ENCODE measurements at regions not wholly inside any gene's neighbourhood (a gene's known extent, or its start where the extent isn't known, plus 50 kb on each side); places are given as distances from the start of the nearest gene placed in this dataset.

DNA sequence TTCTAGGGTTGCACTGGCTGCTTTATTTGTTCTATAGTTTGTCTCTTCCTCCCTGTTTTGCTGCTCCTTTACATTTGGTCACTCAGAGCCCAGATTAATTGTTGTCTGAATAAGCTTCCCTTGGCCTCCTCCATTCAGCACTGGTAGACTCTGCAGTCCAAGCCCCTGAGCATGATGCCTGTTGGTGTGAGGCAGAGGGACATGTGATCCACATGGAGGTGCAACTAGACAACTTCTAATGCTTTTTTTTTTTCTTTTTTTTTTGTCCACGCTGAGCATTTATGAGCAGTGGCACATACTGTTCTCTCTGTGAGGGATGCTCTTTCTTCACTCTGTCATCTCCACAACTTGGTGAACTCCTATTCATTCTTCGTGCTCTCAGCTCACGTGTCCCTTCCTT, 167.3 kb upstream of the TBC1D5 start:
- H3K4me1 Mint-ChIP-seq, result peaks cover 42% of the 10 kb centered on the region

DNA sequence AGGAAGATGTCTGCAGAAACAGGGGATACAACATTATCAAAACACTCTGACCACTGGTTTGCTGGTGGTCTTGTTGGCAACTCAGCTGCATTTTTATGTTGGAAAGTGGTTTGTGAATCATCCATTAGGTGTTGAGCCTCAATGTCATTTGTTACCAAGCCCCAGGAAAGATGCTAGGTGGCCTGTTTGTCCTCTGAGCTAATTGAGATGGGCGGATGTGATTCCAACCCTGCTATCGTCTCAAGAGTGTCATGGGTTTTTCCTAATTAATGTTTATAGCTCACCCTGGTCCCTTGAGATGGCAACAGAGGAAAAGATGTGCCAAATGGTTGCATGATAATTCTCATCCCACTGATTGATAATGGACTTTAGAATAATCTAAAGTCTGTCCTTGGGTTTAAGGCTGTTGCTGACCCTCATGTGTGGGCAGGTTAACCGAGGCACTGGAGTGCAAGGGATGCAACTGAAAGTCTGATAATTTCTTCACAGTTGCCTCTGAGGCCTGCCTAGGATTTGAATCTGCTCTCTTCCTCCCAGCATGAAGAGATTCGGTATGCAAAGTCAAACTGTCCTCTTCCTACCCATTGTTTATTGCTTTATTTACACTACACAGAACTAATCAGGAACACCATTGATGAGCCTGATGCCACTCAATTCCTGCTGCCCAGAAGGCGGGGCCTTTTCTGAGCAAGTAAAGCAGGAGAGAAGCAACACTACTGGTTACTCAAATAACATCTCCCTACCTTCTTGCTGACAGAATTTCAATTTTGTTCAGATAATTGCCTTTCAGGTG, 166.2 kb upstream of the TBC1D5 start:
- no peaks in the 10 kb centered on the region for H3K9me3 Mint-ChIP-seq
- H3K9ac ChIP-seq (ENCODE audit: extremely low read depth, low read length, poor library complexity, severe bottlenecking), result no peak overlapping the region
- H3K27ac Mint-ChIP-seq, result no peak overlapping the region
- H3K27me3 ChIP-seq (ENCODE audit: control insufficient read depth, insufficient read depth, low read length, poor library complexity, severe bottlenecking), result no peaks in the 10 kb centered on the region
- no peaks in the 10 kb centered on the region for H3K27me3 Mint-ChIP-seq (ENCODE audit: insufficient read depth)
- no peak overlapping the region for H3K27ac ChIP-seq (ENCODE audit: low read depth, low read length)
- WGBS, 2 experiments (ENCODE audit: insufficient coverage in 1 of 2, insufficient read length in 1 of 2), result 83 to 84% methylated on average over 5 of the region's 5 CpGs
- peaks cover 5% of the 10 kb centered on the region for H3K36me3 Mint-ChIP-seq (ENCODE audit: low read depth)
- H3K36me3 ChIP-seq (ENCODE audit: control insufficient read depth, insufficient read depth, low read length), result no peaks in the 10 kb centered on the region
- TF ChIP-seq, protein P1, sequence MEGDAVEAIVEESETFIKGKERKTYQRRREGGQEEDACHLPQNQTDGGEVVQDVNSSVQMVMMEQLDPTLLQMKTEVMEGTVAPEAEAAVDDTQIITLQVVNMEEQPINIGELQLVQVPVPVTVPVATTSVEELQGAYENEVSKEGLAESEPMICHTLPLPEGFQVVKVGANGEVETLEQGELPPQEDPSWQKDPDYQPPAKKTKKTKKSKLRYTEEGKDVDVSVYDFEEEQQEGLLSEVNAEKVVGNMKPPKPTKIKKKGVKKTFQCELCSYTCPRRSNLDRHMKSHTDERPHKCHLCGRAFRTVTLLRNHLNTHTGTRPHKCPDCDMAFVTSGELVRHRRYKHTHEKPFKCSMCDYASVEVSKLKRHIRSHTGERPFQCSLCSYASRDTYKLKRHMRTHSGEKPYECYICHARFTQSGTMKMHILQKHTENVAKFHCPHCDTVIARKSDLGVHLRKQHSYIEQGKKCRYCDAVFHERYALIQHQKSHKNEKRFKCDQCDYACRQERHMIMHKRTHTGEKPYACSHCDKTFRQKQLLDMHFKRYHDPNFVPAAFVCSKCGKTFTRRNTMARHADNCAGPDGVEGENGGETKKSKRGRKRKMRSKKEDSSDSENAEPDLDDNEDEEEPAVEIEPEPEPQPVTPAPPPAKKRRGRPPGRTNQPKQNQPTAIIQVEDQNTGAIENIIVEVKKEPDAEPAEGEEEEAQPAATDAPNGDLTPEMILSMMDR (conservative IDR thresholded peaks at IDR 0.05), result no peak
- peaks cover 45% of the 10 kb centered on the region for H3K4me1 Mint-ChIP-seq
- H3K4me1 ChIP-seq (ENCODE audit: control insufficient read depth, insufficient read depth, low read length), result peaks cover 4% of the 10 kb centered on the region
- H3K4me3 Mint-ChIP-seq, result no peak overlapping the region
- no peak overlapping the region for H3K4me3 ChIP-seq (ENCODE audit: low read length)
- H3K9me3 ChIP-seq (ENCODE audit: control insufficient read depth, low read length), result no peaks in the 10 kb centered on the region
- no peak for DNase-seq

More for the DNA sequence above, 167.3 kb upstream of the TBC1D5 start:
- Histone ChIP-seq H3K9me3 (ENCODE audit: control insufficient read depth, low read length) (no peaks in the 10 kb centered on the region), H3K9ac (ENCODE audit: extremely low read depth, low read length, poor library complexity, severe bottlenecking) (no peak overlapping the region), H3K27me3 (ENCODE audit: control insufficient read depth, insufficient read depth, low read length, poor library complexity, severe bottlenecking) (no peaks in the 10 kb centered on the region), H3K4me3 (ENCODE audit: low read length) (no peak overlapping the region), H3K4me1 (ENCODE audit: control insufficient read depth, insufficient read depth, low read length) (peaks cover 4% of the 10 kb centered on the region), H3K36me3 (ENCODE audit: control insufficient read depth, insufficient read depth, low read length) (no peaks in the 10 kb centered on the region), H3K27ac (ENCODE audit: low read depth, low read length) (no peak overlapping the region)
- 93 to 96% methylated on average over 3 of the region's 3 CpGs for WGBS, 2 experiments (ENCODE audit: insufficient coverage in 1 of 2, insufficient read length in 1 of 2)
- H3K27ac Mint-ChIP-seq, result no peak overlapping the region
- TF ChIP-seq, protein P1 (conservative IDR thresholded peaks at IDR 0.05), result no peak
- no peaks in the 10 kb centered on the region for H3K9me3 Mint-ChIP-seq
- peaks cover 5% of the 10 kb centered on the region for H3K36me3 Mint-ChIP-seq (ENCODE audit: low read depth)
- no peak overlapping the region for H3K4me3 Mint-ChIP-seq
- no peaks in the 10 kb centered on the region for H3K27me3 Mint-ChIP-seq (ENCODE audit: insufficient read depth)
- DNase-seq, result no peak

DNA sequence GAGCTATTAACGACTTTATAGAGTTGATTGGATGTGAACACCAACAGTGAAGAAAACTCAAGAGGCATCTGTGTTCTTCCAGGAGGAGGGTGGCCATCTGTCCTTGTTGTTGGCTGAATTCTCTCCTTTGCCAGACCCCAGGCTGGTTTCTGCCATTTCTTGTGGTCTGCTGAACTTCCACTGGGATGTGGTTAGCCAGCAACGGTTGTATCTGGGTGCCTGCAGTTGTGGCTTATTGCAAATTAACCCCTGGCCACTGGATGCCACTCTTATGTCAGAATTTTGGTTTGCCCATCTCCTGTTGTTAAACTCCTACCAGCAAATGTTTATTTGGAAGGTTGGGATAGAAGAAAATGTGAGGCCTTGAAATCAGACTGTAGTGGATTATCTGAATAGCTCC, 163.6 kb upstream of the TBC1D5 start:
- Mint-ChIP-seq H3K4me1 (peaks cover 40% of the 10 kb centered on the region), H3K27ac (no peak overlapping the region), H3K4me3 (no peak overlapping the region), H3K9me3 (peaks cover 5% of the 10 kb centered on the region), H3K36me3 (ENCODE audit: low read depth) (peaks cover 10% of the 10 kb centered on the region), H3K27me3 (ENCODE audit: insufficient read depth) (no peaks in the 10 kb centered on the region)
- WGBS, 2 experiments (ENCODE audit: insufficient coverage in 1 of 2, insufficient read length in 1 of 2), result 93% methylated on average over 2 of the region's 2 CpGs; no CpG with 5 or more reads in 1 of the 2 experiments
- Histone ChIP-seq H3K27ac (ENCODE audit: low read depth, low read length) (no peak overlapping the region), H3K9ac (ENCODE audit: extremely low read depth, low read length, poor library complexity, severe bottlenecking) (no peak overlapping the region), H3K4me1 (ENCODE audit: control insufficient read depth, insufficient read depth, low read length) (peaks cover 4% of the 10 kb centered on the region), H3K9me3 (ENCODE audit: control insufficient read depth, low read length) (no peaks in the 10 kb centered on the region), H3K27me3 (ENCODE audit: control insufficient read depth, insufficient read depth, low read length, poor library complexity, severe bottlenecking) (no peaks in the 10 kb centered on the region), H3K4me3 (ENCODE audit: low read length) (no peak overlapping the region), H3K36me3 (ENCODE audit: control insufficient read depth, insufficient read depth, low read length) (no peaks in the 10 kb centered on the region)
- TF ChIP-seq, protein P1 (conservative IDR thresholded peaks at IDR 0.05), result no peak
- DNase-seq, result no peak

Data from endodermal cell (in vitro differentiated cells).